Neural cell (in vitro differentiated cells): ENCODE measurements at regions not wholly inside any gene's neighbourhood (a gene's known extent, or its start where the extent isn't known, plus 50 kb on each side); places are given as distances from the start of the nearest gene placed in this dataset.

Source experiments
- H2AFZ ChIP-seq: fragments of 200-600, 300-800 bp; sonication (generic), shearing (Covaris generic); 2 replicates; pipeline ENCODE4 v1.6.0; 2014; ENCODE audit warnings: low read depth, mild to moderate bottlenecking, antibody characterized with exemption, low read length, moderate library complexity
- H3F3A ChIP-seq: fragments of 200-600 bp; shearing (Covaris generic); 2 replicates; pipeline ENCODE4 v1.6.1; 2016; ENCODE audit warnings: mild to moderate bottlenecking, moderate library complexity, mixed read lengths, antibody characterized with exemption, low read length; ENCODE audit not compliant: insufficient read depth, poor library complexity, severe bottlenecking
- H3K27ac ChIP-seq: fragments of 200-600, 300-800 bp; sonication (generic), shearing (Covaris generic); 2 replicates; pipeline ENCODE4 v1.5.1; 2014; ENCODE audit warnings: mild to moderate bottlenecking, low read length, moderate library complexity
- H3K27me3 ChIP-seq: fragments of 300-800, 200-600 bp; sonication (generic), shearing (Covaris generic); 2 replicates; pipeline ENCODE4 v1.6.0; 2014; ENCODE audit warnings: mild to moderate bottlenecking, low read depth, low read length, moderate library complexity; ENCODE audit not compliant: insufficient read depth
- H3K36me3 ChIP-seq: fragments of 300-800, 200-600 bp; sonication (generic), shearing (Covaris generic); 2 replicates; pipeline ENCODE4 v1.5.1; 2014; ENCODE audit warnings: mild to moderate bottlenecking, antibody characterized with exemption, low read length, moderate library complexity; ENCODE audit not compliant: insufficient read depth
- H3K4me2 ChIP-seq: fragments of 300-800, 200-600 bp; sonication (generic), shearing (Covaris generic); 2 replicates; pipeline ENCODE4 v1.6.0; 2014; ENCODE audit warnings: mild to moderate bottlenecking, low read length
- H3K4me3 ChIP-seq: fragments of 300-800, 200-600 bp; sonication (generic), shearing (Covaris generic); 2 replicates; pipeline ENCODE4 v1.5.1; 2014; ENCODE audit warnings: mild to moderate bottlenecking, low read length, moderate library complexity
- H3K79me2 ChIP-seq: fragments of 200-600 bp; shearing (Covaris generic); replicated peaks from 2 replicates; pipeline ENCODE4 v1.6.0; 2014; ENCODE audit warnings: mild to moderate bottlenecking, low read length, moderate library complexity; ENCODE audit not compliant: insufficient read depth
- H3K9ac ChIP-seq: fragments of 300-800, 200-600 bp; sonication (generic), shearing (Covaris generic); 2 replicates; pipeline ENCODE4 v1.6.1; 2016; ENCODE audit warnings: mild to moderate bottlenecking, low read length, mixed read lengths
- H3K9me2 ChIP-seq: fragments of 200-600 bp; shearing (Covaris generic); 2 replicates; pipeline ENCODE4 v1.6.1; 2016; ENCODE audit warnings: mild to moderate bottlenecking, low read length, mixed read lengths; ENCODE audit not compliant: insufficient read depth
- H3K9me3 ChIP-seq: fragments of 200-600, 300-800 bp; sonication (generic), shearing (Covaris generic); 2 replicates; pipeline ENCODE4 v1.6.1; 2016; ENCODE audit warnings: mild to moderate bottlenecking, mixed run types, low read length, moderate library complexity, mixed read lengths
- H4K20me1 ChIP-seq: fragments of 200-600 bp; shearing (Covaris generic); 2 replicates; pipeline ENCODE4 v1.6.1; 2016; ENCODE audit warnings: mild to moderate bottlenecking, mixed run types; ENCODE audit not compliant: insufficient read depth
- EP300 ChIP-seq: fragments of 450-650 bp; conservative IDR thresholded peaks from 2 replicates; pipeline ENCODE4 v1.6.1; 2014; ENCODE audit warnings: antibody characterized with exemption, mild to moderate bottlenecking, moderate library complexity; ENCODE audit not compliant: poor library complexity, severe bottlenecking
- EZH2 ChIP-seq: fragments of 200-600, 300-800 bp; shearing (Covaris generic), sonication (generic); IDR thresholded peaks from 2 replicates; pipeline ENCODE4 v1.6.1; 2014; ENCODE audit warnings: antibody characterized with exemption, low read length, borderline replicate concordance, mild to moderate bottlenecking; ENCODE audit not compliant: insufficient read depth, poor library complexity, severe bottlenecking
- MXI1 ChIP-seq: fragments of 450-650 bp; conservative IDR thresholded peaks from 2 replicates; pipeline ENCODE4 v1.6.1; 2014; ENCODE audit warnings: antibody characterized with exemption, mild to moderate bottlenecking; ENCODE audit not compliant: poor library complexity, severe bottlenecking
- POLR2AphosphoS5 ChIP-seq: IDR thresholded peaks from 2 replicates; pipeline ENCODE4 v1.6.1; 2012
- RAD21 ChIP-seq: fragments of 450-650 bp; conservative IDR thresholded peaks from 2 replicates; pipeline ENCODE4 v1.6.1; 2014; ENCODE audit warnings: antibody characterized with exemption, mild to moderate bottlenecking, moderate library complexity
- REST ChIP-seq: IDR thresholded peaks from 2 replicates; pipeline ENCODE4 v1.6.1; 2012; ENCODE audit warnings: borderline replicate concordance
- SMC3 ChIP-seq: fragments of 450-650 bp; conservative IDR thresholded peaks from 2 replicates; pipeline ENCODE4 v1.6.1; 2014; ENCODE audit warnings: antibody characterized with exemption, mild to moderate bottlenecking, moderate library complexity; ENCODE audit not compliant: poor library complexity
- TAF1 ChIP-seq: IDR thresholded peaks from 2 replicates; pipeline ENCODE4 v1.6.1; 2012; ENCODE audit warnings: low read depth
- TF ChIP-seq, protein P1 (sequence below): fragments of 450-650 bp; IDR thresholded peaks from 2 replicates; pipeline ENCODE4 v1.5.1; 2014; ENCODE audit warnings: antibody characterized with exemption, mild to moderate bottlenecking, moderate library complexity; ENCODE audit not compliant: poor library complexity, severe bottlenecking

DNA sequence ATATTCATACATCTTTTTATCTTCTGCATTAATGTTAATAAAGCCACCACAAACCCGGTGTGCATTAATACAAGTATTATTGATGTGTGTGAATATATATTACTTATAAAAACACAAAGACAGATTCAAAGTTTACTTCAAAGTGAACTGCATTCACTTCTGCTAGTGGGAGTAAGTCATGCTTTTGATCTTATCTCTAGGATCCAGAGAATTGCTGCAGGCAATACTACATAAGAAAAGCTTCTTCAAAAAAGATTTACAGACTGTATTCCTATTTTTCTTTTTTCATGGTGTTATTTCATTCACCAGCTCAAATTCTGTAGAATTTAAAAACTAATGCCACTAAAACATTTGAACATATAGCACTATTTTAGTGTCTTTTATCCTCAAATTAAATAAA is 87.5 kb upstream of the CBLB start:
- TF ChIP-seq POLR2AphosphoS5, result no peak
- no peak for TF ChIP-seq SMC3
- TF ChIP-seq REST, result no peak
- TF ChIP-seq, protein P1, sequence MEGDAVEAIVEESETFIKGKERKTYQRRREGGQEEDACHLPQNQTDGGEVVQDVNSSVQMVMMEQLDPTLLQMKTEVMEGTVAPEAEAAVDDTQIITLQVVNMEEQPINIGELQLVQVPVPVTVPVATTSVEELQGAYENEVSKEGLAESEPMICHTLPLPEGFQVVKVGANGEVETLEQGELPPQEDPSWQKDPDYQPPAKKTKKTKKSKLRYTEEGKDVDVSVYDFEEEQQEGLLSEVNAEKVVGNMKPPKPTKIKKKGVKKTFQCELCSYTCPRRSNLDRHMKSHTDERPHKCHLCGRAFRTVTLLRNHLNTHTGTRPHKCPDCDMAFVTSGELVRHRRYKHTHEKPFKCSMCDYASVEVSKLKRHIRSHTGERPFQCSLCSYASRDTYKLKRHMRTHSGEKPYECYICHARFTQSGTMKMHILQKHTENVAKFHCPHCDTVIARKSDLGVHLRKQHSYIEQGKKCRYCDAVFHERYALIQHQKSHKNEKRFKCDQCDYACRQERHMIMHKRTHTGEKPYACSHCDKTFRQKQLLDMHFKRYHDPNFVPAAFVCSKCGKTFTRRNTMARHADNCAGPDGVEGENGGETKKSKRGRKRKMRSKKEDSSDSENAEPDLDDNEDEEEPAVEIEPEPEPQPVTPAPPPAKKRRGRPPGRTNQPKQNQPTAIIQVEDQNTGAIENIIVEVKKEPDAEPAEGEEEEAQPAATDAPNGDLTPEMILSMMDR, result no peak
- no peak for TF ChIP-seq RAD21
- no peak for TF ChIP-seq MXI1
- TF ChIP-seq EP300, result no peak
- no peak for TF ChIP-seq TAF1
- TF ChIP-seq EZH2, result no peak
- no peaks in the 10 kb centered on the region for H4K20me1 ChIP-seq
- H3K27me3 ChIP-seq, result no peaks in the 10 kb centered on the region
- H3K9ac ChIP-seq, result no peak overlapping the region
- no peak overlapping the region for H3K4me3 ChIP-seq
- peaks cover 8% of the 10 kb centered on the region for H3F3A ChIP-seq
- no peaks in the 10 kb centered on the region for H3K36me3 ChIP-seq
- no peak overlapping the region for H3K4me2 ChIP-seq
- H3K9me3 ChIP-seq, result no peaks in the 10 kb centered on the region
- H2AFZ ChIP-seq, result no peak overlapping the region
- H3K9me2 ChIP-seq, result no peaks in the 10 kb centered on the region
- no peak overlapping the region for H3K27ac ChIP-seq
- H3K79me2 ChIP-seq, result no peaks in the 10 kb centered on the region

DNA sequence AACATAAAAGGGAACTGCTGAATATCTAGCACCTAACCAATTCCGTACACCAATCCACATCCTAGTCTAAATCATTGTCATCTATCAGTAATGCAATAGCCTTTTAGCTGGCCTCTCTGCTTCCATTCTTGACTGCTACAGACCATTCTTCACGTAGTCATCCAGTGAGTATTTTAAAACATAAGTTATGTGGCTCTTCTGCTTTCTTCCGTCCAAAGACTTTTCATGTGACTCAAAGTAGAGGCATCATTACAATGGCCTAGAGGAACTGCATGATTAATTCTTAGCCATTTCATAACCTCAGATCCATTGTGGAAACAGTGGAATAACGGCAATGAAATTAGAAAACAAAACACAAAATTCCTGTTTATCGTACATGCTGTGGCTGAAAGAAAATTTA is 88.9 kb upstream of the CBLB start:
- no peaks in the 10 kb centered on the region for H3K27me3 ChIP-seq
- H3K9me2 ChIP-seq, result no peaks in the 10 kb centered on the region
- H4K20me1 ChIP-seq, result no peaks in the 10 kb centered on the region
- no peaks in the 10 kb centered on the region for H3K36me3 ChIP-seq
- H3K4me3 ChIP-seq, result no peak overlapping the region
- no peak overlapping the region for H2AFZ ChIP-seq
- peaks cover 8% of the 10 kb centered on the region for H3F3A ChIP-seq
- TF ChIP-seq REST (no peak), MXI1 (no peak), EZH2 (no peak), RAD21 (no peak), EP300 (no peak), SMC3 (no peak), POLR2AphosphoS5 (no peak), TAF1 (no peak)
- TF ChIP-seq, protein P1, result no peak
- no peak overlapping the region for H3K9ac ChIP-seq
- H3K27ac ChIP-seq, result no peak overlapping the region
- H3K4me2 ChIP-seq, result no peak overlapping the region
- H3K9me3 ChIP-seq, result no peaks in the 10 kb centered on the region
- H3K79me2 ChIP-seq, result no peaks in the 10 kb centered on the region
